ENCODE measurements at regions not wholly inside any gene's neighbourhood (a gene's known extent, or its start where the extent isn't known, plus 50 kb on each side); places are given as distances from the start of the nearest gene placed in this dataset.
"Not testable (repeated sequence)": the region's sequence is repeated elsewhere in the genome, so short reads cannot be mapped to it uniquely, and the experiment has no call there.

DNA sequence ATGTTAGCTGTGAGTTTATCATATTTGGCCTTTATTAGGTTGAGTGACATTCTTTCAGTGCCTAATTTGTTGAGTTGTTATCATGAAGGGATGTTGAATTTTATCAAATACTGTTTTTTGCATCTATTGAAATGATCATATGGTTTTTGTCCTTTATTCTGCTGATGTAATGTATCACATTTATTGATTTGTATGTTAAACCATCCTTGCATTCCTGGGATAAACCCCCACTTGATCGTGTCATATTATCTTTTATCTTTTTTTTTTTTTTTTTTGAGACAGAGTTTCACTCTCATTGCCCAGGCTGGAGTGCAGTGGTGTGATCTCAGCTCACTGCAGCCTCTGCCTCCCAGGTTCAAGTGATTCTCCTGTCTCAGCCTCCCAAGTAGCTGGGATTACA is 51.9 kb upstream of the MFGE8 start:
- not testable (repeated sequence) for DNase-seq

DNA sequence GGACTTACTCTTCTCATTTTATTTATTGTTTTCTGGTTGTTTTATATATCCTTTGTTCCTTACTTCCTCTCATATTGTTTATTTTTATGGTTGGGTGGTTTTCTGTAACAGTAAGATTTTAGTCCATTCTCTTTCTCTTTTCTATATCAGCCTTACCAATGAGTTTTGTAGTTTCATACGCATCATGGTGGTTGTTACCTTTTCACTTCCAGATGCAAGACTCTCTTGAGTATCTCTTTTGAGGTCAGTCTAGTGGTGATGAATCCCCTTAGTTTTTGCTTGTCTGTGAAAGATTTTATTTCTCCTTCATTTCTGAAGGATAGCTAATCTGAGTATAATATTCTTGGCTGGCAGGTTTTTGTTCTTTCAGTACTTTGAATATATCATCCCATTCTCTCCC is 57.1 kb upstream of the MFGE8 start:
- no peak for DNase-seq

DNA sequence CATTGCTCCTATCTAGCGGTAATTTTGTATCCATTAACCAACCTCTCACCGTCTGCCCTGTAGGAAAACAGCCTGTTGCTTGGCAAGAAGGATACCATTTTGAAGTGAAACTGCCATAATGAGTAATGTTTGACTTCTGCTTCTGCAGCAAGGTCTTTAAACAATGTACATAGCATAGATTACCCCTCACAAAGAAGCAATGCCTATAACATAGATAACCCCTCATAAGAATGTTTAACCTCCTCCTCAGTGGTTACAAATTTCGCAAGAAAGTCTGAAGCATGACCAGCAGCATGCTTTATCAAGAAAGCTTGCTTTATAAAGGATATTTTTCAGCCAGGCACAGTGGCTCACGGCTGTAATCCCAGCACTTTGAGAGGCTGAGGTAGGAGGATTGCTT is 61.2 kb upstream of the MFGE8 start:
- no peak for DNase-seq

DNA sequence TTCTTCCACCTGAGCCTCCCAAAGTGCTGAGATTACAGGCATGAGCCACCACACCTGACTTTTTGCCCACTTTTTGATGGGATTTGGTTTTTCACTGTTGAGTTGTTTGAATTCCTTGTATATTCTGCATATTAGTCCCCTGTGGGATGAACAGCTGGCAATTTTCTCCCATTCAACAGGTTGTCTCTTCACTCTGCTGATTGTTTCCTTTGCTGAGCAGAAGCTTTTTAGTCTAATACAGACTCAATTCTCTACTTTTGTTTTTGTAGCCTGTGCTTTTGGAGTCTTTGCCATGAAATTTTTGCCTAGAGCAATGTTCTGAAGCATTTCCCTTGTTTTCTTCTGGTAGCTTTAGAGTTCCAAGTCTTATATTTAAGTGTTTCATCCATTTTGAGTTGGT is 62.7 kb upstream of the MFGE8 start:
- DNase-seq = no peak

DNA sequence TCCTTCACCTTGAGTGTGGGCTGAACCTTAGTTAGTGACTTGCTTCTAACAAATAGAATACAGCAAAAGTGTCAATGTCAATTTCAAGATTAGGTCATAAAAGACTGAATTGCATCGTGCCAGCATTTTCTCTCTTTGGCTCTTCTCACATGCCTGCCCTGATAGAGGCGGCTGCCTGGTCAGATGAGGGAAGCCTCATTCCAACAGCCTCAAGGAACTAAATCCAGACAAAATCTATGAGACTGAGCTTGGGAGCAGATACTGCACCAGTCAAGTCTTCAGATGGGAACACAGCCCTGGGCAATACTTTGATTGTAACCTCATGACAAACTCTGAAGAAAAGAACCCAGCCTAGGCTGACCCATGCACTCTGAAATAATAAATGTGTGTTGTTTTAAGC is 63.5 kb upstream of the MFGE8 start:
- DNase-seq = no peak

DNA sequence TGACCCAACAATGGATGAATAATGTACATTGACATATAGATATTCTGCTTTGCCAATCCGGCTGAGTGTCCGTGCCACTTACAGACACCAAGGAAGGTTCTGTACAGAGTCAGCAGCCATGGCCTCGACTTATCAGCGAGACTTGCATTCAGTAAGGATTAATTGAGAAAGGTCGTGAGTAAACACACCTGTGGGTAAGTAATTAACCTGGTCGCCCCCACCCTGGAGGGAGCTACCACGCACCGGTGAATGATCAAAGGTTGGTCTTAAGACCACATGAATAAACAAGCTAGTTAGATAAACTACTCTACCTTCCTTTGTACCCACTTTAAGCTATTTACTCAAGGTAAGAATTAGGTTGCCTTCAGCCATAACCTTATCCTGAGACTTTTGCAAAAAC is 66.5 kb upstream of the MFGE8 start:
- no peak for DNase-seq

DNA sequence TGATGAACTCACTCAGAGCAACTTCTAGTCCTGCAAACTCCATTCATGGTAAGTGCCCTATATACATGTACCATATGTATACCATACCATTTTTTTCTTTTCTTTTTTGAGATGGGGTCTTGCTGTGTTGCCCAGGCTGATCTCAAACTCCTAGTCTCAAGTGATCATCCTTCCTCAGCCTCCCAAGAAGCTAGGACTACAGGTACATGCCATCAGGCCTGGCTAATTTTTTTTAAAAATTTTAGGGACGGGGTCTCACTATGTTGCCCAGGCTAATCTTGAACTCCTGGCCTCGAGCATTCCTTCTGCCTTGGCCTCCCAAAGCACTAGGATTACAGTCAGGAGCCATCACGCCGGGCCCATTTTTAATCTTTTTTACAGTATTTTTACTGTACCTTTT is 67.3 kb upstream of the MFGE8 start:
- DNase-seq = no peak

DNA sequence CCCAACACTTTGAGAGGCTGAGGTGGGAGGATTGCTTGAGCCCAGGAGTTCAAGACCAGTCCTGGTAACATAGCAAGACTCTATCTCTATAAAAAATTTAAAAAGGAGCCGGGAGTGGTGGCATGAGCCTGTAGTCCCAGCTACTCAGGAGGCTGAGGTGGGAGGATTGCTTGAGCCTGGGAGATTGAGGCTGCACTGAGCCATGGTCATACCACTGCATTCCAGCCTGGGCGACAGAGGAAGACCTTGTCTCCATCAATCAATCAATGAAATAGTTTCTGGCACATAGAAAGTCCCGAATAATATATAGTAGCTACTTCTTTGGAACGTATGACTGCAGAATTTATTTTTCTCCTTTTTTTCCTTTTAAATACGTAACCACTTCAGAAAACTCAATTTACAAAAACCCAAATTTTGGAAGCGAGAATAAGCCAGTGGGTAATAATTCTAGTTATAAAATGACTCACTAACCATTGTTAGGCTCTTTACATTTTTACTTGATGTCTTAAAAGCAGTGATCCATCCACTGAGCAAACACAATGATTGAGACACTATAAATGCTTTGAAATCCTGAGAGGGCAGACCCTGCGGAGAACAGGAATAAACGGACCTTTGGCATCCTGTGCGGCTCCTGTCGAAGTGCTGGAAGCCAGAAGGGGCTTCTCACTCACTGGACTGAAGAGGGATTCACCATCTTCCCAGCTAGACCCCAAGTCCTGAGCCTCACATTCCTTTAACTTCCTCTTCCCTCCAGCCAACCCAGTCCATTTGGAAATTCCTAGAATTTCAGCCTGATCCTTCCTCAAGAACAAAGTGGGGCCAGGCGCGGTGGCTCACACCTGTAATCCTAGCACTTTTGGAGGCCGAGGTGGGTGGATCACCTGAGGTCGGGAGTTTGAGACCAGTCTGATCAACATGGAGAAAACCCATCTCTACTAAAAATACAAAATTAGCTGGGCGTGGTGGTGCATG is 68.4 kb upstream of the MFGE8 start:
- DNase-seq = no peak

DNA sequence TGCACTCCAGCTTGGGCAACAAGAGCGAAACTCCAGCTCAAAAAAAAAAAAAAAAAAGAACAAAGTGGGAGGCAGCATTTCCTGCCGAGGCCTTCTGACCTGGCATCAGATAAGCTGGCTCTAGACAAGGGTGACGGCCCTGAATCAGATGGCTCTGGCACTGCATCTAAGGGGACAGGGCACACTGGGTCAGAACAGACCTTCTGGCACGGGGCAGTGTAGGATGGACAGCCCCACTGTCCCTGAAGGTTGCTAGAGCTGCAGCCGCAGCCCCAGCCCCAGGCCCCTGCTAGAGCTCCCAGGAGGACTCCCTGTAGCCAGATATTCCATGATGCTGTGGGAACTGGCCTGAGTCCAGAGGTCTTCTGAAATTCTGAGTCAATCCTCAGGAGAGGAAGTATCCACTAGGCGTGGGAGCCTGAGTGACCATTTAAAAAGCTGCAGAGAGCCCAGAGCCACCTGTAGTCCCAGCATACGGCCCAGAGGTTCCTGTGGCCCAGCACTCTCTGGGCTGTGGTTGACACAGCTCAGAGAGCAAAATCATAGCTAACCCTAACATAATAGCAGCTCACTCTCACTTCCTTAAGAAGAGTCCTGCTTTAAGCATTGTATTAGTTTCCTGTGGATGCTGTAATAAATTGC is 69.2 kb upstream of the MFGE8 start:
- no peak for DNase-seq

DNA sequence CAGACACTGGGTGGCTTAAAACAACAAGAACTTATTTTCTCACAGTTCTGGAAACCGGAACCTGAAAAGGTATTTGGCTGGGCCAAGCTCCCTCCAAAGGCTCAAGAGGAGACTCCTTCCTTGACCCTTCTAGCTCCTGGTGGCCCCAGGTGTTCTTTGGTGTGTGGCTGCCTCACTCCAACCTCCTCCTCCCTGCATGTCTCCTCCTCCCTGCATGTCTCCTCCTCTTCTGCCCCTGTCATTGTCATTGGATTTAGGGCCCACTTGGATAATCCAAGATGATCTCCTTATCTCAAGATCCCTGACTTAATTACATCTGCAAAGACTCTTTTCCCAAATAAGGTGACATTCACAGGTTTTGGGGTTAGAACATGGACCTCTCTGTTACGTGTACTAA is 69.8 kb upstream of the MFGE8 start:
- no peak for DNase-seq

DNA sequence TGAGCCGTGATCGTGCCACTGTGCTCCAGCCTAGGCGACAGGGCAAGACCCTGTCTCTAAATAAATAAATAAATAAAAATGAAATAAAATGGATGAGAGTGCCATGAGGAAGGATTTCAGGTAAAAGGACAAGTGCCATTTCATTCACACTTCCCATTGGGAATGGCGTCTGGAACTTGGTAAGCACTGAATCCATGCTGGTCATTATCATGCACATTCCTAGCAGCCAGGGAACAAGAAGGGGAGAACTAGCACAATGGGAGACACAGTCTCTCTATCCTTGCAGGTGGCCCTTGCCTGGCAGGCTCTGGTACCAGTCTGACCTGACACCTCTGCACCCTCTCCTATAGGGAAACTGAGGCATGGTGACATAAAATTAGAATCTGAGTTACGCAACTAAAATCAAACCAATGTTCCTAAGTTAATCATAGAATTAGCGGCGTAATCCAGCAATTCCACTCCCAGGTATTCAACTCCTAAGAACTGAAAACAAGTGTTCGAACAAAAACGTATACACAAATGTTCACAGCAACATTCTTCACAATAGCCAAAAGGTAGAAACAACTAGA is 70.8 kb upstream of the MFGE8 start:
- DNase-seq = no peak

DNA sequence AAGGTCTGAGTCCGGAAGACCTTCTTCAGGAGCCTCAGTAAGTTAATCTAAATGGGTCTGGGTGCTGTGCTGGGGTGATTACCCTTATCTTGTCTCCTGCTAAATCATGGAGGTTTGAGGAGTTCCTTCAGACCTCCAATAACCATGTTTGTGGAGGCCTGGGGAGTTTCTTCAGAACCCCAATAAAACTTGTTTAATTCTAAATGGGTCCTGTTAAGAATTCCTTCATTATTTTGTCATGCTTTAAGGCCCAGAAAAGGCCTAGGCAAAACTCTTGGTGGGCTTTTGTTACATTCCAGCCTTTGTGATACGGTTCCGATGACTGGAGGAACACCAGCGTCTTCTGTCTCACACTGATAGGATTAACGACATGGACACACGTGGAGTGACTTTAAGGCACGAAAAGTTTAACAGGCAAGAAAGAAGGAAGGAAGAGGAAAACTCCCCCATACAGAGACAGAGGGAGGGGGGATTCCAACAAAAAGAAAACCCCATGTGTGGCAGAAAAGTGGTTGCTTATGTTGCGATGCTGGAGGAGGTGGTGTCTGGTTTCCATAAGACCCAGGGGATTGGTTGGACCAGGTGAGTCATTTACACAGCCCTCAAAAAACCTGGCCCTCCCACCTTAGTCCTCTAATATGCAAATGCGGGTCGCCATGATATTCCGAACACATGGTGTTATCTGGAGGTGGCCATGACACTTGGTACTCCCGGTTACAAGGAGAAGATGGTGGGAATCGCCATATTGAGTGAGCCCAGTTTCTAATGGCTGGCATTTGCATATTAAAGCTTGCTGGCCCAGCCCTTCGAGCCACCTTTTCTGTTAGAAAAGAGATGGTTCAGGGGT is 72.6 kb upstream of the MFGE8 start:
- DNase-seq = no peak

DNA sequence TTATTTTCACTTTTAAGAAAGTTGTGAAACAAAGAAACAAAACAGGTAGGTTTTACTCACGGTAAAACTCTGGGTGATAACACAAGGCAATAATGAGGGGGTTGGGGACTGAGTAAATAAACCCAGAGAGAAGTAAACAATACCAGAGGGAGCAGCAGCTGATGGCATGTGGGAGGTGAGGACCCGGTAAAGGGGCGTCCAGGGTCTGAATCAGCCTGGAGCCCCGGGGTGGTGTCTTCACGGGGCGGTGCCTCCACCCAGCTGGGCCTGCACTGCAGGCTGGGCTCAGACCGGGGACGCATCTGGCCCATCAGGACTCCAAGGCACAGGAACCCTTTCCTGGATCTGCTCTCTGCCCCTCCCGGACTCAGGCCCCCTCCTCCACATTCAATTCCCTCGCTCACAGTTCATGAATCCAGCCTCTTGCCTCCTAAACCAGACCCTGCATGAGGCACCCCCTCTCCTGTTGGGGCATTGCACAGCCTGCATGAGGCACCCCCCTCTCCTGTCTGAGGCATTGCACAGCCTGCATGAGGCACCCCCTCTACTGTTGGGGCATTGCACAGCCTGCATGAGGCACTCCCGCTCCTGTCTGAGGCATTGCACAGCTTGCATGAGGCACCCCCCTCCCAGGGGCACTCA is 73.9 kb upstream of the MFGE8 start:
- no peak for DNase-seq

DNA sequence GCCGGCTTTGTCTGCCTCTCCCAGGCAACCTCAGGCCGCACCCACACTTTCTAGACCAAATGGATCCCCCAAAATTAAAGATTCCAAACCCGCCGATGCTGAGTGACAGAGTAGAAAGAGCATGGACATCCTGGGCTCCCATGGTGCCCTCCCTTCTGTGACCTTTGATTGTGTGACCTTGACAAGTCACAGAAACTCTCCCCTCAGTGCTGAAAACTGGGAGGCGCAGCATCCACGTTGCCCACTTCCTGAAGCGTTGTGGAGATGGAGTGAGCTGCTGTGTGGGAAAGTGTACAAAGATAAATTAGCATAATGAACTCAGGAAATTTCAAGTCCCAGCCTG is 74.4 kb upstream of the MFGE8 start:
- DNase-seq = no peak

DNA sequence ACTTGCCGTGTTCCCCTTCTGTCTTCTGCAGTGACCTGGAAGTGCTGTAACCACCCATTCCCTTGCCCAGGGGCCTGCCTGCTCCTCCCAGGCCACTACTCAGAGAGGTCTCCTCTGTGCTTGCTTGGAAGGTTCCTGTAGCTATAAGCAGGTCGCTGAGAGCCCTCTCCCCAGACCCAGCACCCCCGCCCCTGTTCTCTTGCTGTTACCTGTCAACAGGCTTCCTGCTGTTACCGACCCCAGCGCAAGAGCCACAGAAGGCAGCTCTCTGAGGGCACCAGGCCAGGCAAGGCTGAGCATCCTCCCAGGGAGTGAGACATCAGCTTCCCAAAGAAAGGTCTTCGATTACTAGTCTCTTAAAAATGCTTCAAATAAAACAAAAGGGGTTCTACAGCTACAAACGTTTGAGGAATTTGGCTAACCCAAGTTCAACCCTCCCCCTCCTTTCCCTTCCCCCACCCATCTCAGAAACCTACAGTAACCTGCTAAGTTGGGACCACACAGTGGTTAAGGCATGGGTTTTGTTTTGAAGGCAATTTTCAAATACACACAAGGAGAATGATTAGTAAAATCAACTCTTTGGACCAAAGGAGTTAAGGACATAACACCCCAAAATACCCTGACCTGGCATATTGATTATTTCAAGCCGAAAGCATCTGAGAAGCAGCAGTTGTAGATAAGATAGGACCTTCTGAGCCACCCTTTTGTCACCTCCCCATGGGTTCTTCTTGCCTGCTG is 74.9 kb upstream of the MFGE8 start:
- no peak for DNase-seq

DNA sequence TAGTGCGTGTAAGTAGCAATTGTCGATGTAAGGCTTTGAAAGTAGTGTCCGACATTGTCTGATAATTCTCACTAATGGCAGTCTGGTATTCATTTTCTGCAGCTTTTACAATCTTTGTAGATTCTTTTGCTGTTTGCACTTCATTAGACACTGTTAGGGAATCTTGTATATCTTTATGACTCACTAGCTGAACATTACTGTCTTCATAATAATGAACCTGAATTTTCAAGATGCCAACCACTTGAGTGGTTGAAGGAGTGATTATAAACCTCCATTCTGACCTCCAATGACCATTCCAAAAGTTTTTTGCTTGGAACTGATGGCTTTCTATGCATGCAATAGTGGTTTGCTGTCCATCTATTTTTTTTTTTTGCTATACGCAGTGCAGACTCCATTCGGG is 76.4 kb upstream of the MFGE8 start:
- DNase-seq = no peak

DNA sequence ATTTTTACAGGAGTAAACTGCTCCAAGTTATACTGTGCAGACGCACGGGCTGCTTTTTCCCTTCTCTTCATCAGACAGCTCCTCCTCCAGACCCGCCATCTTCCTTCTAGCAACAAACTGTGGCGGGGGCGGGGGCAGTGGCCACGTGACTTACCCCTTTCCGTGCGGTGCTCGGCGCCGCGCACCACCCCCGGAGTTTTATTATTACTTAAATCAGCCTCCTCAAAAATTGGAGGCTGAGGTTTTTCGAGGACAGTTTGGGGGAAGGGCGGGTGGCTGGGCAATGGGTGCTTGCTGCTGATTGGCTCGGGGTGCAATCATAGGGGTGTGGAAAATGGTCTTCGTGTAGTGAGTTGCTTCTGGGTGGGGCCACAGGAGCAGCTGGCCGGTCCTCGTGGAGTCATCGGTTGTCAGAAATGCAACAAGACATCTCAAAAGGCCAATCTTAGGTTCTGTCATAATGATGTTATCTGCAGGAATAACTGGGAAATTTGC is 77.1 kb upstream of the MFGE8 start:
- DNase-seq = no peak

DNA sequence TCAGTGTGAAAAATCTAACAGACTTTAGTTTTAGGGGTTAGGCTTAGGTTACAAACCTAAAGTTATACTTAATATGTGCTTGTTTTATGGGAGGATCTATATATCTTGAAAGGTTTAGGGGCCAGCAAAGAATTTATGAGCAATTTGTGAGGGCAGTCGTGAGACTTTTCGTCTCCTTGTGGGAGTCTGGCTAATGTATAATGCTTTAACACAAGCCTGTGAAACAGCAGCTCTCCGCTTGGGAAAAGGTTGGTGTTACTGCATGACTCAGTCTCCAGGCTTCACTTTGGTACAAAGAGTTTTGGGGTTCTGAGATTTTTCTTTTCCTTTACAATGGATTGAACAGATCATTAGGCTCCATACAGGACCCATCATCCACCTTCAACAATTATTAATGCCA is 79.0 kb upstream of the MFGE8 start:
- DNase-seq = no peak

DNA sequence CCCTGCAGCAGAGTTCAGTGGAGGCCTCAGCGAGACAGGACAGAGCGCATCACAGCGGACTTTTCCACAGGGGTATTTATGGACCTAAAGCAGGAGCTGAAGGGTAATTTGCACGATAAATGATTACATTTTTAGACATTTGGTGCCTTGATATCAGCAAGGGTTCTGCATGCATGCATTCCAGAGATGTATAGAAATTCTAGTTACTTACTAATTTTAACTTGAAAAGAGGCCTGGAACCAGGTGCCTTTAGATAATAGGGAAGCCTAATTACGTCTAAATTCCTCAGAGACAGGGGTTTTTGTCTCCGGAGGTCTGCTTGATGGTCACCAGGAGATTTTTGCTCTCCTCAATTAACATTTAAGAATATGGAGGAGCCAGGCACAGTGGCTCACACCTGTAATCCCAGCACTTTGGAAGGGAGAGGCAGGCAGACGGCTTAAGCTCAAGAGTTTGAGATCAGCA is 79.8 kb upstream of the MFGE8 start:
- no peak for DNase-seq

DNA sequence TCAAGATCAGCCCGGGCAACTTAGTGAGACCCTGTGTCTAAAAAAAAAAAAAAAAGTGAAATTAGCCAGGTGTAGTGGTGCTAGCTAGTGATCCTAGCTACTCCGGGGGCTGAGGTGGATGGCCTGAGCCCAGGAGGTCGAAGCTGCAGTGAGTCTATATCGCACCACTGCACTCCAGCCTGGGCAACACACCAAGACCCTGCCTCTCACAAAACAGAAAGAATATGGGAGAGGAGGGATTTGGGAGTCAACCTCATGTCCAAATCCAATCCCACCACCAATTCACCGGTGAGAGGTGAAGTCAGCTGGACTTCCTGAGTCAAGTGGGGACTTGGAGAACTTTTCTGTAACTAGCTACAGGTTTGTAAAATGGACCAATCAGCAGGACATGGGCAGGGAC is 80.5 kb upstream of the MFGE8 start:
- no peak for DNase-seq

DNA sequence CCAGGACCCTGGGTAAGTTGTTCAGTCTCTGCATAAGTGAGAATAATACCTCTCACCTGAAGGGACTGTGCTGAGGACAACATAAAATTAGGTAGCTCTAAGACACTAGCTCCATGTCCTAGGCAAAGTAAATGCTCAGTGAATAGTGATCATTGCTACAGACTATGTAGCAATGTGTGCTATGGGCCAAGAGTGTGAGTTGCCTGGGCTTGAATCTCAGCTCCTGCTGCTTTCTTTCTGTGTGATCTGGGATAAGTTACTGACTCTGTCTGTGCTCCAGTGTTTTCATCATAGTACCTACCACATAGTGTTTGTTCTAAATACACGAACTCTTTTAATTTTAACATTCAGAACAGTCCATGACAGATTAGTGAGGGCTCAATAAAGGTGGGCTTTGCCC is 81.1 kb upstream of the MFGE8 start:
- no peak for DNase-seq

DNA sequence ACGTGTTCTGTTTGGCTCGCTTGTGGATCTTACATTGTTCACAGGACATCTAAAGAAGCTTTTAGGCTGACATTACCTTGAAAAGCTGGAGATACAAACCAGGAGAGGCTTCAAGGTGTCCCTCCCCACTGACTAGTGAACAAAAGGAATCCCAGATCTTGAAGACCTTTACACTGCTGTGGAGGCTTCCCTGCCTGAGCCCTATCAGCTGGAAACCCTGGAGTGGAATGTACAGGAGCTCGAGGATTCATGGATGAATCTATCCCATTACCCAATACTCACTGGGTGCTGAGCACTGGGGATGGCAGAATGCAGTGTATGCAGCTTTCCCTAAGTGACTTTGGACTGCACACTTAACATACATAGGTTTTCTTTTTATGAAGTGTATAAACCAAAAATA is 82.3 kb upstream of the MFGE8 start:
- DNase-seq = no peak

Data from NCI-H345 (cell line).